ENCODE measurements at regions not wholly inside any gene's neighbourhood (a gene's known extent, or its start where the extent isn't known, plus 50 kb on each side); places are given as distances from the start of the nearest gene placed in this dataset.

- TF ChIP-seq, protein P1, sequence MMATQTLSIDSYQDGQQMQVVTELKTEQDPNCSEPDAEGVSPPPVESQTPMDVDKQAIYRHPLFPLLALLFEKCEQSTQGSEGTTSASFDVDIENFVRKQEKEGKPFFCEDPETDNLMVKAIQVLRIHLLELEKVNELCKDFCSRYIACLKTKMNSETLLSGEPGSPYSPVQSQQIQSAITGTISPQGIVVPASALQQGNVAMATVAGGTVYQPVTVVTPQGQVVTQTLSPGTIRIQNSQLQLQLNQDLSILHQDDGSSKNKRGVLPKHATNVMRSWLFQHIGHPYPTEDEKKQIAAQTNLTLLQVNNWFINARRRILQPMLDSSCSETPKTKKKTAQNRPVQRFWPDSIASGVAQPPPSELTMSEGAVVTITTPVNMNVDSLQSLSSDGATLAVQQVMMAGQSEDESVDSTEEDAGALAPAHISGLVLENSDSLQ (IDR thresholded peaks at IDR 0.05), result no peak
- TF ChIP-seq FOXK2 (IDR thresholded peaks at IDR 0.05), result no peak
- no peak for TF ChIP-seq TARDBP (IDR thresholded peaks at IDR 0.05)
- TF ChIP-seq FOXM1 (IDR thresholded peaks at IDR 0.05; ENCODE audit: borderline replicate concordance), result no peak
- TF ChIP-seq CTBP1 (IDR thresholded peaks at IDR 0.05; ENCODE audit: borderline replicate concordance), result no peak
- no peak for TF ChIP-seq BHLHE40 (IDR thresholded peaks at IDR 0.05; ENCODE audit: borderline replicate concordance)
- TF ChIP-seq ELF4 (IDR thresholded peaks at IDR 0.05), result no peak
These were observed 84.2 kb upstream of the STEAP1B start for GRCh38 chr7:22584179-22584578.

All from HEK293T (cell line).